ENCODE measurements at regions not wholly inside any gene's neighbourhood (a gene's known extent, or its start where the extent isn't known, plus 50 kb on each side); places are given as distances from the start of the nearest gene placed in this dataset.

- H3K27ac ChIP-seq = no peak overlapping the region
- TF ChIP-seq CTCF (IDR thresholded peaks at IDR 0.05) (no peak), ZFX (IDR thresholded peaks at IDR 0.05; ENCODE audit: borderline replicate concordance) (no peak)
Observed at GRCh38 chr21:41110664-41111063, 57.3 kb upstream of the BACE2 start.

DNA sequence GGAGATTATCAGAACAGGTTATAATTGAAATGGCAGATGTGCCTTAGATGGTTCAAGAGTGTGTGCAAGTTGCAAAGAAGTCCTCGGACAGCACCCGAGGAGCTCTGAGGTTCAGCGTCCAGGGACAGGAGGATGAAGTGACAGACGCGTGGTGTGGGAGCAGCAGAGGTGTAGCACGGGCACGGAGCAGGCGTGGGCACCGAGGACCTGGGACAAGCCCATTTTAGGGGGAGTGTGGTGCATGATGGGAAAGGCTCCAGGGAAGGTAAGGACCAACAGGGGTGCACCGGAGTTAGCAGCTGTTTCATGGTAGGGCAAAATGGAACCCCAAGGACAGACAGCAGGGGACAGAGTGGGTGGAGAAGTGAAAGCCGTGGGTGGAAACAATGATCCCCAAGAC lies 56.3 kb upstream of the BACE2 start:
- TF ChIP-seq CTCF (IDR thresholded peaks at IDR 0.05) = no peak
- no peak for TF ChIP-seq ZFX (IDR thresholded peaks at IDR 0.05; ENCODE audit: borderline replicate concordance)
- no peak overlapping the region for H3K27ac ChIP-seq

- TF ChIP-seq CTCF (IDR thresholded peaks at IDR 0.05) (no peak), ZFX (IDR thresholded peaks at IDR 0.05; ENCODE audit: borderline replicate concordance) (no peak)
- H3K27ac ChIP-seq = no peak overlapping the region
Observed at GRCh38 chr21:41112740-41113692, 54.9 kb upstream of the BACE2 start.

- no peak for TF ChIP-seq CTCF (IDR thresholded peaks at IDR 0.05)
- TF ChIP-seq ZFX (IDR thresholded peaks at IDR 0.05; ENCODE audit: borderline replicate concordance) = no peak
- no peak overlapping the region for H3K27ac ChIP-seq
Observed at GRCh38 chr21:41115851-41116250, 52.1 kb upstream of the BACE2 start.

All from 22Rv1 (cell line).